MM.1S (cell line): ENCODE measurements at regions not wholly inside any gene's neighbourhood (a gene's known extent, or its start where the extent isn't known, plus 50 kb on each side); places are given as distances from the start of the nearest gene placed in this dataset.

ENCODE experiments used
- DNase-seq: peaks from one replicate; pipeline ENCODE4 v3.0.0-alpha.2; 2015
- H2AFZ ChIP-seq: fragments of 300-600 bp; sonication (generic); 2 replicates; pipeline ENCODE4 v1.6.0; 2016; ENCODE audit warnings: antibody characterized with exemption, low read length
- H3F3A ChIP-seq: fragments of 300-600 bp; sonication (generic); 2 replicates; pipeline ENCODE4 v1.6.1; 2016; ENCODE audit warnings: mild to moderate bottlenecking, antibody characterized with exemption, low read length, moderate library complexity, mixed read lengths; ENCODE audit not compliant: insufficient read depth
- H3K27ac ChIP-seq: fragments of 300-600 bp; sonication (generic); 2 replicates; pipeline ENCODE4 v1.5.1; 2016; ENCODE audit warnings: mild to moderate bottlenecking, low read length
- H3K27me3 ChIP-seq: fragments of 300-600 bp; sonication (generic); replicated peaks from 2 replicates; pipeline ENCODE4 v1.6.0; 2016; ENCODE audit warnings: low read length; ENCODE audit not compliant: insufficient read depth
- H3K36me3 ChIP-seq: fragments of 300-600 bp; sonication (generic); replicated peaks from 2 replicates; pipeline ENCODE4 v1.6.1; 2016; ENCODE audit warnings: mild to moderate bottlenecking, low read length, mixed read lengths; ENCODE audit not compliant: insufficient read depth
- H3K4me1 ChIP-seq: fragments of 300-600 bp; sonication (generic); 2 replicates; pipeline ENCODE4 v1.6.1; 2016; ENCODE audit warnings: low read length, mixed read lengths
- H3K4me2 ChIP-seq: fragments of 300-600 bp; sonication (generic); 2 replicates; pipeline ENCODE4 v1.6.0; 2016; ENCODE audit warnings: low read depth, low read length
- H3K4me3 ChIP-seq: fragments of 300-600 bp; sonication (generic); 2 replicates; pipeline ENCODE4 v1.5.1; 2016; ENCODE audit warnings: low read length, mixed read lengths
- H3K79me2 ChIP-seq: fragments of 300-600 bp; sonication (generic); 2 replicates; pipeline ENCODE4 v1.6.1; 2016; ENCODE audit warnings: mixed run types, low read length, mixed read lengths
- H3K9ac ChIP-seq: fragments of 300-600 bp; sonication (generic); 2 replicates; pipeline ENCODE4 v1.6.1; 2016; ENCODE audit warnings: low read length, mixed read lengths
- H3K9me2 ChIP-seq: fragments of 300-600 bp; sonication (generic); replicated peaks from 2 replicates; pipeline ENCODE4 v1.6.1; 2016; ENCODE audit warnings: mild to moderate bottlenecking, low read length, mixed read lengths; ENCODE audit not compliant: insufficient read depth
- H3K9me3 ChIP-seq: fragments of 300-600 bp; sonication (generic); replicated peaks from 2 replicates; pipeline ENCODE4 v1.6.1; 2016; ENCODE audit warnings: mild to moderate bottlenecking, low read length, mixed read lengths; ENCODE audit not compliant: insufficient read depth
- H4K20me1 ChIP-seq: fragments of 300-600 bp; sonication (generic); 2 replicates; pipeline ENCODE4 v1.6.1; 2016; ENCODE audit warnings: mild to moderate bottlenecking, low read length, moderate library complexity, mixed read lengths; ENCODE audit not compliant: insufficient read depth
- EZH2 ChIP-seq: fragments of 300-600 bp; sonication (generic); optimal IDR thresholded peaks from 2 replicates; pipeline ENCODE3; 2017; ENCODE audit warnings: low read depth, mild to moderate bottlenecking, antibody characterized with exemption, low read length, mixed read lengths
- EZH2phosphoT487 ChIP-seq: fragments of 300-600 bp; sonication (generic); IDR thresholded peaks from 2 replicates; pipeline ENCODE4 v1.6.1; 2018; ENCODE audit warnings: antibody characterized with exemption, low read length
- TF ChIP-seq, protein P1 (sequence below): fragments of 300-600 bp; sonication (generic); IDR thresholded peaks from 2 replicates; pipeline ENCODE4 v1.5.1; 2016; ENCODE audit warnings: antibody characterized with exemption, low read length, mixed read lengths

- no peaks in the 10 kb centered on the region for H3K36me3 ChIP-seq
- H3K4me1 ChIP-seq: no peaks in the 10 kb centered on the region
- H3K27me3 ChIP-seq: no peaks in the 10 kb centered on the region
- H3K79me2 ChIP-seq: no peaks in the 10 kb centered on the region
- no peaks in the 10 kb centered on the region for H4K20me1 ChIP-seq
- H3K9me2 ChIP-seq: no peaks in the 10 kb centered on the region
- H3K9ac ChIP-seq: no peak overlapping the region
- no peak overlapping the region for H3K4me3 ChIP-seq
- TF ChIP-seq, protein P1, sequence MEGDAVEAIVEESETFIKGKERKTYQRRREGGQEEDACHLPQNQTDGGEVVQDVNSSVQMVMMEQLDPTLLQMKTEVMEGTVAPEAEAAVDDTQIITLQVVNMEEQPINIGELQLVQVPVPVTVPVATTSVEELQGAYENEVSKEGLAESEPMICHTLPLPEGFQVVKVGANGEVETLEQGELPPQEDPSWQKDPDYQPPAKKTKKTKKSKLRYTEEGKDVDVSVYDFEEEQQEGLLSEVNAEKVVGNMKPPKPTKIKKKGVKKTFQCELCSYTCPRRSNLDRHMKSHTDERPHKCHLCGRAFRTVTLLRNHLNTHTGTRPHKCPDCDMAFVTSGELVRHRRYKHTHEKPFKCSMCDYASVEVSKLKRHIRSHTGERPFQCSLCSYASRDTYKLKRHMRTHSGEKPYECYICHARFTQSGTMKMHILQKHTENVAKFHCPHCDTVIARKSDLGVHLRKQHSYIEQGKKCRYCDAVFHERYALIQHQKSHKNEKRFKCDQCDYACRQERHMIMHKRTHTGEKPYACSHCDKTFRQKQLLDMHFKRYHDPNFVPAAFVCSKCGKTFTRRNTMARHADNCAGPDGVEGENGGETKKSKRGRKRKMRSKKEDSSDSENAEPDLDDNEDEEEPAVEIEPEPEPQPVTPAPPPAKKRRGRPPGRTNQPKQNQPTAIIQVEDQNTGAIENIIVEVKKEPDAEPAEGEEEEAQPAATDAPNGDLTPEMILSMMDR: no peak
- no peak overlapping the region for H3K27ac ChIP-seq
- no peak for DNase-seq
- no peak overlapping the region for H3K4me2 ChIP-seq
- H3F3A ChIP-seq: no peaks in the 10 kb centered on the region
- no peak overlapping the region for H2AFZ ChIP-seq
- H3K9me3 ChIP-seq: no peaks in the 10 kb centered on the region
Observed at GRCh38 chr2:172372436-172372835, 55.0 kb upstream of the ITGA6 start.

DNA sequence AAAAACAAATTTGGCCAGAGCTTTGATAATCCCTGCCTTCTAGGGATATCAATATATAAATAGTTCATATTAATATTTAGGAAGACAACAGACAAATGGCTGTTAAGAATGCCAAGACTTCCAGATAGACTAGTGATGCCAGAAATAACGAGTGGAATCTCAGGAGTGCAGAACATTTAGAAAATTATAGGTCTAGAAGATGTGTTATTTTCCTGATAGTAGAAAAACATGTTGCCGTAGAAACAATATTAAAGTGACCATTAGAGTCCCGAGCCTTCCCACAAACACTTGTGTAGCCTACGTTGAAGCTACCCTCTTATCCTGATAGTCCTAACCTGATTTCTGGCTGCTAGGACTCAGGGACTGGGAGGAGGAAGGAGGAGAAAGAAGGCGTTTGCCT is 54.3 kb upstream of the ITGA6 start:
- Histone ChIP-seq H3K79me2 (no peaks in the 10 kb centered on the region), H3K27ac (no peak overlapping the region), H3K27me3 (no peaks in the 10 kb centered on the region), H3K4me3 (no peak overlapping the region), H3K9me3 (no peaks in the 10 kb centered on the region), H3K9me2 (no peaks in the 10 kb centered on the region), H3F3A (no peaks in the 10 kb centered on the region), H3K36me3 (no peaks in the 10 kb centered on the region), H3K9ac (no peak overlapping the region), H3K4me2 (no peak overlapping the region), H3K4me1 (no peaks in the 10 kb centered on the region), H2AFZ (no peak overlapping the region), H4K20me1 (no peaks in the 10 kb centered on the region)
- TF ChIP-seq, protein P1: no peak
- TF ChIP-seq EZH2phosphoT487: no peak
- TF ChIP-seq EZH2: no peak
- no peak for DNase-seq

GRCh38 chr2:172373766-172374165 is 53.6 kb upstream of the ITGA6 start:
- no peak overlapping the region for H2AFZ ChIP-seq
- H3K4me2 ChIP-seq: no peak overlapping the region
- H3K9me2 ChIP-seq: no peaks in the 10 kb centered on the region
- no peak for DNase-seq
- no peak overlapping the region for H3K9ac ChIP-seq
- no peak overlapping the region for H3K4me3 ChIP-seq
- H3K27ac ChIP-seq: no peak overlapping the region
- H3K4me1 ChIP-seq: no peaks in the 10 kb centered on the region
- H3K79me2 ChIP-seq: no peaks in the 10 kb centered on the region
- no peaks in the 10 kb centered on the region for H3K36me3 ChIP-seq
- H3K27me3 ChIP-seq: no peaks in the 10 kb centered on the region
- H4K20me1 ChIP-seq: no peaks in the 10 kb centered on the region
- TF ChIP-seq EZH2: no peak
- TF ChIP-seq, protein P1: no peak
- no peak for TF ChIP-seq EZH2phosphoT487
- no peaks in the 10 kb centered on the region for H3F3A ChIP-seq
- no peaks in the 10 kb centered on the region for H3K9me3 ChIP-seq
